ENCODE measurements at regions not wholly inside any gene's neighbourhood (a gene's known extent, or its start where the extent isn't known, plus 50 kb on each side); places are given as distances from the start of the nearest gene placed in this dataset.
"Not testable (repeated sequence)": the region's sequence is repeated elsewhere in the genome, so short reads cannot be mapped to it uniquely, and the experiment has no call there.

DNA sequence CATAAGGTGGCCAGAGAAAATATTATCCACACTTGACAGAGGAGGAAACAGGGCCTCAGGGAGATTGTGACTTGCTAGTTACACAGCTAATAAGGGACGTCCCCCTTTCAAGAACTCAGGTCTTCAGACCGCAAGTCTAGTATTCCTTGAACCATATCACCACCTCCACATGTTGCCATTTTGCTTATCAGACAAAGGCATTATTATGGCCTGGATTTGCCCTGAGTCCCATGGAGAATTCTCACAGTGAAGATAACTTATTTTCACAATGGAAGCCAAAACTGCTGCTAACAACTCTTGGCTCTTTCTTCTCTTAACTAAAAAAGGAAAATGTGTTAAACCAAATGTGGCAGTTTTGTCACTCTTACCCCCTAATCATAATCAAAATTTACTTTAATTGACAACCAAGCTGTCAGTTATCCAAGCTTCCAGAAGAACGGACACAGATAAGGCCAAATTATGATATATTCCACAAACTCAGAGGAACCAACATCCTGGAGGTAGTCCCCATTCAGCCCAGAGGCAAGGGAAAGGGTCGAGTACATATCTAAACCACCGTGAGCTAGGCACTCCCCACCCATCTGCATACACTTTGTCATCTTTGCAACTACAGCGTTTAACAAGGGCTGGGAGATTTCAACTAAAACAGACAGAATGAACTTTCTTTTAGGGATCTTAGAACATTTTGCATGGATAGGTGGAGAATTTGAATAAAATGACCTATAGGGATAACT is 63.6 kb upstream of the THBS1 start:
- no peak for ATAC-seq

DNA sequence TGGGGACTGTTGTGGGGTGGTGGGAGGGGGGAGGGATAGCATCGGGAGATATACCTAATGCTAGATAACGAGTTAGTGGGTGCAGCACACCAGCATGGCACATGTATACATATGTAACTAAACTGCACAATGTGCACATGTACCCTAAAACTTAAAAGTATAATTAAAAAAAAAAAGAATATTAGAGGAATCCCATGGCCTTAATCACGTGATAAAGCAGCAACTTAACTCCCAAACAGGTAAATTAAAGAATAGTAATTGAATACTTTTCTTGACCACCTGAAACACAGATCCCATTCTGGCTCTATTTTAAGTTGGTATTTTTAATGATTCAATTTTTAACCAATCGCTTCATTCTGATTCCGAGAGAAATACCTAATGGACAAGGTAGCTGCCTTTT is 56.9 kb upstream of the THBS1 start:
- not testable (repeated sequence) for ATAC-seq

DNA sequence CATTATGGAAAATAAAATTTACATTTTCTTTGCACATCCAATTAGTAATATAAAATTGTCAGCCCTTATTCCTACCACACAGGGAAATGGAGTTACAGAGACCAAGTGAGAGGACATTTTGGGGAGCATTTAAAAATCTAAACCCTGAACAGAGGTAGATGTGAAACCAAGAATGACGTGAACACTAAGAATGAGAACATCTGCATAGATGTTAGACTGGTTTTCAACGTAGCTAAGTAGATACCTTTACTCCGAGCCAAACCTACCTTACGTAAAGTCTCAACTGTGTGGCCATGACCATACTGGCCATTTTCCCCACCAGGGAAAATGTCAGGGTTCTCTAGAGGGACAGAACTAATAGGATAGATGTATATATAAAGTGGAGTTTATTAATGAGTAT is 51.4 kb upstream of the THBS1 start:
- no peak for ATAC-seq

DNA sequence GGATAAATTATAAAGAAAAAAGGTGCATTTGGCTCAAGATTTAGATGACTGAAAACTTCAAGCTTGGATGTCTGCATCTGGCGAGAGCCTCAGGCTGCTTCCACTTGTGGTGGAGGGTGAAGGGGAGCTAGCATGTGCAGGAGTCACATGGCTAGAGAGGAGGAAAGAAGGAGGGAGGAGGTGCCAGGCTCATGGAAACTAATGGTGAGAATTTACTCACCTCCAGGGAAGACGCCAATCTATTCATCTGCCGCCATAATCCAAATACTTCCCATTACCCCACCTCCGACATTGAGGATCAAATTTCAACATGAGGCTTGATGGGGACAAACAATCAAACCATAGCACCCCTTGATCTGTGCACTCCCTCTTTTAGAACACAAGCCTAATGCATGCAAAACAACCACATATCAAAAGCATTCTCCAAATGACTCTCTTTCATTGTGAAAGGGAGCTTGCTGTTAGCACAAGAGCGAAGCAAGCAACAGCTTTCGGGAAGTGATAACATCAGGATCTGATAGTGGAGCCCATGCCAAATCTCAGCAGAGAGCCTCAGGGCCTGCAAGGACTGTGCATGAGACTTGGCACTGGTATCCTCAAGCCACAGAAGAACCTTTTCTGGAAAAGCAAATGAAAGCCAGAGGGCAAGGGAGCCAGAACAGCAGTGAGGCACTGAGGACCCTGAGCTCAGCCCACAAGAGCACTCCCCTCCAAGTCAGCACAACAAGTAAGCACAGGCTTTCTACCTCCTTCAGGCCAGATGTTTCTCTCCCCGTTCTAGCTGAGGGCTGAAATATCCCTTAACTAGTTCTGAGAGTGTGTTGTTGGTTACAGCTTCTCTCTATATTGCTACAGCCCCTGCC is 50.2 kb upstream of the THBS1 start:
- ATAC-seq: no peak
